ENCODE measurements at regions not wholly inside any gene's neighbourhood (a gene's known extent, or its start where the extent isn't known, plus 50 kb on each side); places are given as distances from the start of the nearest gene placed in this dataset.

DNA sequence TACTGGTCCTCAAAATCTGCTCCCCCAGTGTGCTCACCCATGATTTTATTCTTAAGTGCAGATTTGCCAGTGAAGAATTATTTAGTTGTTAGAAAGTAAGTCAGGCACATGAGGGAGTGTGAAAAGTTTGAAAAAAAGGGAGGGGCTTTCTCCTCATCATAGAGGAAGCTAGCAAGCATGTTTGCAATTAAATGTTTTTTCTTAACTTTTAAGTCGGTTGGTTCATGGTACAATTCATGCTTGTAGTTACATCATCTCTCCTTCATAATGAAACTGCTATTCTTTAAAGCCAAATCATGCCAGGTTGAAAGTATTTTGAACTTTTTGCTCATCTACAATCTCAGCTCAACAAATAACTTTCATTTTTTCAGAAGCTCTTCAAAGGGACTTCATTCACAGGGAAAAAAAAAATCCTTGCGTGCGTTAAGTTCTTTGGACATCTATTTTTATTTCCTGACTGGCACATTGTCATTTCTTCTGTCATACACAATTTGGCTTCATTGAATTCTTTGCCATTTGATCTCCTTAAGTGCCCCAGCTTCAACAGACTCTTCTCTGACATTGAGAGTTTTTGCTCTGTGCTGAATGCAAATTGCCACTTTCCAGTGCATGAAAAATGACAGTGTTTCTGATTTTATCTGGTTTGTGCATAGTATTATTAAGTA is 456.9 kb downstream of the TMEM232 start:
- TF ChIP-seq, protein P1, sequence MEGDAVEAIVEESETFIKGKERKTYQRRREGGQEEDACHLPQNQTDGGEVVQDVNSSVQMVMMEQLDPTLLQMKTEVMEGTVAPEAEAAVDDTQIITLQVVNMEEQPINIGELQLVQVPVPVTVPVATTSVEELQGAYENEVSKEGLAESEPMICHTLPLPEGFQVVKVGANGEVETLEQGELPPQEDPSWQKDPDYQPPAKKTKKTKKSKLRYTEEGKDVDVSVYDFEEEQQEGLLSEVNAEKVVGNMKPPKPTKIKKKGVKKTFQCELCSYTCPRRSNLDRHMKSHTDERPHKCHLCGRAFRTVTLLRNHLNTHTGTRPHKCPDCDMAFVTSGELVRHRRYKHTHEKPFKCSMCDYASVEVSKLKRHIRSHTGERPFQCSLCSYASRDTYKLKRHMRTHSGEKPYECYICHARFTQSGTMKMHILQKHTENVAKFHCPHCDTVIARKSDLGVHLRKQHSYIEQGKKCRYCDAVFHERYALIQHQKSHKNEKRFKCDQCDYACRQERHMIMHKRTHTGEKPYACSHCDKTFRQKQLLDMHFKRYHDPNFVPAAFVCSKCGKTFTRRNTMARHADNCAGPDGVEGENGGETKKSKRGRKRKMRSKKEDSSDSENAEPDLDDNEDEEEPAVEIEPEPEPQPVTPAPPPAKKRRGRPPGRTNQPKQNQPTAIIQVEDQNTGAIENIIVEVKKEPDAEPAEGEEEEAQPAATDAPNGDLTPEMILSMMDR (IDR thresholded peaks at IDR 0.05) = no peak
- no peak for TF ChIP-seq POLR2A (IDR thresholded peaks at IDR 0.05)
